H9 (cell line): ENCODE measurements at regions not wholly inside any gene's neighbourhood (a gene's known extent, or its start where the extent isn't known, plus 50 kb on each side); places are given as distances from the start of the nearest gene placed in this dataset.

Experiments
- DNase-seq: peaks from one replicate; pipeline ENCODE4 v3.0.0-alpha.2; 2017
- H2AFZ ChIP-seq: one replicate; pipeline ENCODE4 v1.6.1; 2013; ENCODE audit warnings: mild to moderate bottlenecking, low read length, control low read depth, moderate library complexity
- H2AK5ac ChIP-seq: 2 replicates; pipeline ENCODE4 v1.6.1; 2013; ENCODE audit warnings: low read length, control low read depth, mixed read lengths; ENCODE audit not compliant: insufficient read length
- H2BK120ac ChIP-seq: one replicate; pipeline ENCODE4 v1.6.1; 2013; ENCODE audit warnings: low read depth, mild to moderate bottlenecking, low read length, control low read depth, inconsistent platforms; ENCODE audit not compliant: poor library complexity, severe bottlenecking
- H2BK12ac ChIP-seq: 2 replicates; pipeline ENCODE4 v1.6.1; 2013; ENCODE audit warnings: low read length, control low read depth, mixed read lengths, low read depth; ENCODE audit not compliant: insufficient read length
- H2BK15ac ChIP-seq: 2 replicates; pipeline ENCODE4 v1.6.1; 2013; ENCODE audit warnings: low read depth, low read length, control low read depth
- H2BK20ac ChIP-seq: one replicate; pipeline ENCODE4 v1.6.1; 2013; ENCODE audit warnings: low read depth, mild to moderate bottlenecking, low read length, control low read depth, inconsistent platforms; ENCODE audit not compliant: poor library complexity, severe bottlenecking
- H2BK5ac ChIP-seq: 2 replicates; pipeline ENCODE4 v1.6.1; 2013; ENCODE audit warnings: low read length, control low read depth, mixed read lengths; ENCODE audit not compliant: insufficient read length
- H3K14ac ChIP-seq: 2 replicates; pipeline ENCODE4 v1.6.1; 2013; ENCODE audit warnings: low read length, control low read depth; ENCODE audit not compliant: insufficient read depth
- H3K18ac ChIP-seq: 2 replicates; pipeline ENCODE4 v1.6.1; 2013; ENCODE audit warnings: low read depth, mild to moderate bottlenecking, mixed read lengths, low read length, control low read depth; ENCODE audit not compliant: insufficient read length
- H3K23ac ChIP-seq: 2 replicates; pipeline ENCODE4 v1.6.1; 2013; ENCODE audit warnings: low read length, control low read depth, mixed read lengths, low read depth; ENCODE audit not compliant: insufficient read length
- H3K23me2 ChIP-seq: 2 replicates; pipeline ENCODE4 v1.6.1; 2013; ENCODE audit warnings: low read depth, mild to moderate bottlenecking, mixed read lengths, low read length, control low read depth; ENCODE audit not compliant: insufficient read length, poor library complexity, severe bottlenecking
- H3K27ac ChIP-seq: 2 replicates; pipeline ENCODE4 v1.5.1; 2013; ENCODE audit warnings: low read length, control low read depth, mixed read lengths, low read depth; ENCODE audit not compliant: insufficient read length
- H3K27me3 ChIP-seq: 2 replicates; pipeline ENCODE4 v1.6.1; 2013; ENCODE audit warnings: low read length, control low read depth, inconsistent platforms; ENCODE audit not compliant: insufficient read depth
- H3K4ac ChIP-seq: 2 replicates; pipeline ENCODE4 v1.6.1; 2013; ENCODE audit warnings: low read depth, mild to moderate bottlenecking, control low read depth, inconsistent platforms, low read length, moderate library complexity
- H3K4me1 ChIP-seq: 2 replicates; pipeline ENCODE4 v1.6.1; 2013; ENCODE audit warnings: low read length, control low read depth, inconsistent platforms; ENCODE audit not compliant: insufficient read depth
- H3K4me2 ChIP-seq: 2 replicates; pipeline ENCODE4 v1.6.1; 2013; ENCODE audit warnings: low read length, control low read depth, mixed read lengths; ENCODE audit not compliant: insufficient read length, insufficient read depth
- H3K56ac ChIP-seq: 2 replicates; pipeline ENCODE4 v1.6.1; 2013; ENCODE audit warnings: low read depth, mild to moderate bottlenecking, mixed read lengths, low read length, control low read depth; ENCODE audit not compliant: insufficient read length
- H3K79me1 ChIP-seq: 2 replicates; pipeline ENCODE4 v1.6.1; 2013; ENCODE audit warnings: low read depth, mild to moderate bottlenecking, moderate library complexity, low read length, control low read depth, inconsistent platforms; ENCODE audit not compliant: insufficient read depth, poor library complexity, severe bottlenecking
- H3K79me2 ChIP-seq: 2 replicates; pipeline ENCODE4 v1.6.1; 2013; ENCODE audit warnings: low read length, control low read depth, inconsistent platforms; ENCODE audit not compliant: insufficient read depth
- H3K9ac ChIP-seq: 2 replicates; pipeline ENCODE4 v1.6.1; 2013; ENCODE audit warnings: low read length, control low read depth, mixed read lengths; ENCODE audit not compliant: insufficient read length; ENCODE audit errors: extremely low read depth
- H3K9me3 ChIP-seq: one replicate; pipeline ENCODE4 v1.6.1; 2013; ENCODE audit warnings: low read depth, low read length, inconsistent platforms; ENCODE audit not compliant: control insufficient read depth
- H3T11ph ChIP-seq: one replicate; pipeline ENCODE4 v1.6.1; 2013; ENCODE audit warnings: mild to moderate bottlenecking, low read length, control low read depth, inconsistent platforms
- H4K20me1 ChIP-seq: one replicate; pipeline ENCODE4 v1.6.1; 2013; ENCODE audit not compliant: control insufficient read depth, insufficient read length, insufficient read depth
- H4K5ac ChIP-seq: 2 replicates; pipeline ENCODE4 v1.6.1; 2013; ENCODE audit warnings: low read depth, mild to moderate bottlenecking, mixed read lengths, low read length, control low read depth; ENCODE audit not compliant: insufficient read length
- H4K8ac ChIP-seq: replicated peaks from 2 replicates; pipeline ENCODE4 v1.6.1; 2013; ENCODE audit warnings: low read length, control low read depth, mixed read lengths, low read depth; ENCODE audit not compliant: insufficient read length
- H4K91ac ChIP-seq: 2 replicates; pipeline ENCODE4 v1.6.1; 2013; ENCODE audit warnings: low read depth, mild to moderate bottlenecking, moderate library complexity, mixed read lengths, low read length, control low read depth; ENCODE audit not compliant: insufficient read length
- H3K27ac Mint-ChIP-seq, 3 experiments: 2 replicates in 2 of 3; 3 replicates in 1 of 3; pipeline ENCODE4 v1.8.0; 2020 to 2021; ENCODE audit warnings: mixed read lengths in 3 of 3, mild to moderate bottlenecking in 1 of 3, moderate library complexity in 1 of 3
- H3K27me3 Mint-ChIP-seq: 2 replicates; pipeline ENCODE4 v1.8.0; 2021; ENCODE audit warnings: low read depth, mild to moderate bottlenecking, moderate library complexity, mixed read lengths
- H3K36me3 Mint-ChIP-seq, 3 experiments: 2 replicates in 2 of 3; 3 replicates in 1 of 3; pipeline ENCODE4 v1.8.0; 2020 to 2021; ENCODE audit warnings: low read depth in 3 of 3, mixed read lengths in 3 of 3; ENCODE audit not compliant: insufficient read depth in 1 of 3
- H3K4me1 Mint-ChIP-seq, 2 experiments: 2 replicates each; pipeline ENCODE4 v1.8.0; 2020; ENCODE audit warnings: mixed read lengths in 2 of 2
- H3K4me3 Mint-ChIP-seq, 2 experiments: 2 replicates in 1 of 2; 3 replicates in 1 of 2; pipeline ENCODE4 v1.8.0; 2020 to 2021; ENCODE audit warnings: mild to moderate bottlenecking in 2 of 2, mixed read lengths in 2 of 2, moderate library complexity in 1 of 2
- H3K9me3 Mint-ChIP-seq, 2 experiments: 2 replicates in 1 of 2; 3 replicates in 1 of 2; pipeline ENCODE4 v1.8.0; 2020; ENCODE audit warnings: mild to moderate bottlenecking in 2 of 2, mixed read lengths in 2 of 2, moderate library complexity in 1 of 2
- CTCF ChIP-seq: fragments of 200-600 bp; sonication (generic); conservative IDR thresholded peaks from 3 replicates; pipeline ENCODE4 v1.8.0; 2021; ENCODE audit warnings: antibody characterized with exemption, mild to moderate bottlenecking
- WGBS: extraction: QIAGEN DNeasy Blood & Tissue Kit; methylation state at CpG from one replicate; pipeline ENCODE4 v1.1.7; 2013; ENCODE audit warnings: missing lambda C conversion rate, low lambda C conversion rate, mixed read lengths; ENCODE audit not compliant: insufficient read length; ENCODE audit errors: extremely low coverage; 5-methylcytosine and 5-hydroxymethylcytosine counted together

GRCh38 chr11:122219791-122220190 is 103.8 kb upstream of the BLID start:
- Histone ChIP-seq H4K5ac (no peak overlapping the region), H3K56ac (no peak overlapping the region), H2BK15ac (no peak overlapping the region), H3K23ac (no peak overlapping the region), H4K91ac (no peak overlapping the region), H4K20me1 (no peaks in the 10 kb centered on the region), H3K4me1 (peaks cover 2% of the 10 kb centered on the region; the same call in 1 of the 2 replicates), H4K8ac (no peak overlapping the region), H2AFZ (no peak overlapping the region), H3K9me3 (no peaks in the 10 kb centered on the region), H3K18ac (no peak overlapping the region), H3K79me1 (no peaks in the 10 kb centered on the region), H2BK12ac (no peak overlapping the region), H3K27ac (no peak overlapping the region), H3K23me2 (no peaks in the 10 kb centered on the region), H2BK5ac (no peak overlapping the region), H2AK5ac (no peak overlapping the region), H3K4me2 (no peak overlapping the region), H2BK120ac (no peak overlapping the region), H3K9ac (no peak overlapping the region), H2BK20ac (no peak overlapping the region), H3T11ph (no peak overlapping the region), H3K4ac (no peak overlapping the region), H3K79me2 (no peaks in the 10 kb centered on the region), H3K14ac (no peak overlapping the region), H3K27me3 (no peaks in the 10 kb centered on the region)
- Mint-ChIP-seq H3K27me3 (no peaks in the 10 kb centered on the region), H3K27ac (no peak overlapping the region), H3K9me3 (no peaks in the 10 kb centered on the region), H3K36me3 (no peaks in the 10 kb centered on the region), H3K4me1 (peaks cover 20 to 24% of the 10 kb centered on the region in 2 experiments), H3K4me3 (no peak overlapping the region)
- DNase-seq: no peak
- no CpG with 5 or more reads among the region's 3 CpGs for WGBS
- no peak for TF ChIP-seq CTCF
